GM21619 (cell line): ENCODE measurements at regions not wholly inside any gene's neighbourhood (a gene's known extent, or its start where the extent isn't known, plus 50 kb on each side); places are given as distances from the start of the nearest gene placed in this dataset.

Experiments used
- ATAC-seq: cut with Tn5 transposase; IDR thresholded peaks from one replicate; pipeline ENCODE4 v1.9.1; 2021; ENCODE audit not compliant: unreplicated experiment

DNA sequence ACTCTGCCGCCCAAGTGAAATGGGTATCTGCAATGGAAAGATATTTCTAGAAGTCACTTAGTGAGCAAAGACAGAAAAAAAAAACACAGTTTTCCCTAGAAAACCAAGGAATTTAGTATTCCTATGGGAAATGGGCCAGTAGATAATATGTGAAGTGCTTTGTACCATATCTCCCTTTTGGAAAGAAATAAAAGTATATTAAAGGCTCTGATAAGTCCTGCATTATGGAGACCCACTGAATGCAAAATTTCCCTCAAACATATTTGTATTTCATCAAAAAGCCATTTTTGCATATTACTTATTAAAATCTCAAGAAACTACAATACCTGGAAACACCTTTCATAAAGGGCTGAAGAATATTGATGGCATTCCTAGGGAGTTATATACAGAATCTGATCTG, 51.6 kb upstream of the DYNLRB2 start:
- ATAC-seq = no peak

DNA sequence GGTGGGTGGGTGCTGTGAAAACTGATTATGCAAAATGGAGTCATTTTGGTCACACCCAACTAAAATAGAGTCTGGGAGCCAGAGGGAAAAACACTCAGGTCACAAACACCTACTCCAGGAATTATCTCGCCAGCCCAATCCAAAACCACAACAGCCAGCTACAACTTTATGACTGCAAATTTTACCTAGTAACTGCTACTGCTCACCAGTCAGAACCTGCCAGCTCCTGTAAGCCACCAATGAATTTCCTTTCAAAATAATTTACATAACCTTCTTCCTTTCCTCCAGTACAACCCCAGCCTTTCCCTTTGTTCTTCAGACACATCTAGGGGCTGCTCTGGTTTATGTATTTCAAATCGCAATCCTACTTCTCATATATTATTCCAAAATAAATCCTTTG, 52.6 kb upstream of the DYNLRB2 start:
- no peak for ATAC-seq

DNA sequence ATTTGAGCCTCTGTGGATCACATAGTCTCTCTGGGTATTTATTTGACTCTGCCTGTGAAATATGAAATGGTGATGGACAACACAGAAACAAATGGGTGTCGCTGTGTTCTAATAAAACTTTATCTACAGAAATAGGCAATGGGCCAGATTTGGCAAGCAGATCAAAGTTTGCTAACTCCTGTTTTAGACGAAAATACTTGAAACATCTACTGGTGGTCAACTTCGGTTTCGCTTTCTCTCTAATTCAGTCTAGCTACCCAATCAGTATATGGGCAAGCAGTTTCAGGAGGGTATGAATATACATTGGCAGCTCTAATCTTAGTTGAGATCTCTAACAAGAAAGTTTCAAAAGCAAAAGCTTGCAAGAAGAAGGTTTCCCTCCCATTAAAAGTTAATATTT, 60.1 kb upstream of the DYNLRB2 start:
- peak; percentile 87 for ATAC-seq

DNA sequence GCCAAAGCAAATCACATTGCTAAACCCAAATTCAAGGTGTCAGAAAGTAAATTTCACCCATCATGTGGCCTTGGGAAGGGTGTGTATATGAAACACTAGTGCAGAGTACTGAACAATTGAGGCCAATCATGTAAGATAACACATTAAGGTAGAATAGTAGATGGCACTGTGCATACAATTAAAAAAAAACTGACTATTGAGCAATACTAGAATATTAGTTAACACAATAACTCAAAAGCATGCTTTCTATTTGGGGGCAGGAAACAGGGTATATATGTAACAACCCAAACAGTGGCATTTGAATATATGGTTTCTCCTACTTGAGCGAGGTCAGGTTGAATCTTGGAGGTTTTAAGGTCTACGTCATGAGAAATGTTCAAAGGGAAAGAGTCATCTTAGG, 63.0 kb upstream of the DYNLRB2 start:
- ATAC-seq = no peak

DNA sequence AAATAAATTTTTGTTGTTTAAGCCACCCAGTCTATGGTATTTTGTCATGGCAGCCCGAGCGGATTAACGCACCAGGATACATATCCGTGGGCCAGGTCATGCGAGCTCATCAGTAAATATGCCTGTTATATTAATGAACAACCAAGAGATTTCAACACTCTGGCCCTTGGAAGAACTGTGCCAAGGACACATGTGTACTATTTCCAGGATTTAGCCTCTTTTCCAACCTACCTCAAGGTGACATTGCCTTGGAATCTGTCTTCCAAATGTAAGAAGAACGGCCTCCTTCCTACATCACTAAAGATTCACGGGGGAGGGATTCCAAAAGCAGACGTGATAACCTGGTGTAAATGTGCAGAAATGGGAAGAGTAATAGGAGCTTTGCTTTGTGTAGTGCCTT, 72.8 kb upstream of the DYNLRB2 start:
- no peak for ATAC-seq

DNA sequence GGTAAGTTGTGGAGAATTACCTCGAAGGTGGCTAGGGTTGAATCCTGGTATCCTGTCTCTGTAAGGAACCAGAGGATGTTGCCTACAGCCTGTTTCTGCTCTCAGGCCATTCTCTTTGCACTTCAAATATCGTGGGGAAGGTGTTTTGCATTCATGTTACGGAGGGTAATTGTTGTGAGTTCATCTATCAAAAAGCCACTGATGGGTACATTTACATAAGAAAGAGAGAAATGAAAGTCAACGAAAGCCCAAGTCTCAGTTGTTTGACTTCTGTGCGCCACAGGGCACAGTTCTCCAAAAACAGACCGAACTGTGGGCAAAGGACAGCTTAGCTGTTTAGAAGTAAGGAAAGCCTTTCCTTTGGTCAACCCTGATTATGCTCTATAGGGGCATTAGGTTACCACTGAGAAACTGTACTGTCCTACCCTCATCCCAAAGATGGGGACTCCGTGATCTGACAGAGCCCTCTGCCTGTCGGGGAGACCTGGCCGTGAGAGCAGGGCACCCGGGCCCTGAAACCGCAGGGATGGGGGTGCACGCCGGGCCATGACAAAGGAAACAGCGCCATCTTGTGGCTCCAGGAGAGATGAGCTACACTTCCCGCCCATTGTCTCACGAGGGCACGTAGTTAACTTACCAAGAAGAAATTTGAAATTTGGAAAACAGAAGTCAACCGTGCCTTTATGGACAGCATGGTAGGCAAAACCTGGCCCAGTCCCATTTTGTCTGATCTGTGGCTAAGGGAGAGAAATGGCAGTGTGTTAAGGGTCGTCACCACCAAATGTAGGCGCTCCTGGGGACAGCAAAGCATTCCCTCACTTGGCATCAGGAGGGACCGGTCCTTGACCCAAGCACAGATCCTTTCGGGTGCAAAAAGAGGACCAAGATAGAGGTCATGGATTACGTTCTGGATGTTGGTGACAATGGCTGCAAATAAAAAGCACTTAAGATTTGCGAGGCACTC, 74.5 kb upstream of the DYNLRB2 start:
- peak; percentile 75 for ATAC-seq

DNA sequence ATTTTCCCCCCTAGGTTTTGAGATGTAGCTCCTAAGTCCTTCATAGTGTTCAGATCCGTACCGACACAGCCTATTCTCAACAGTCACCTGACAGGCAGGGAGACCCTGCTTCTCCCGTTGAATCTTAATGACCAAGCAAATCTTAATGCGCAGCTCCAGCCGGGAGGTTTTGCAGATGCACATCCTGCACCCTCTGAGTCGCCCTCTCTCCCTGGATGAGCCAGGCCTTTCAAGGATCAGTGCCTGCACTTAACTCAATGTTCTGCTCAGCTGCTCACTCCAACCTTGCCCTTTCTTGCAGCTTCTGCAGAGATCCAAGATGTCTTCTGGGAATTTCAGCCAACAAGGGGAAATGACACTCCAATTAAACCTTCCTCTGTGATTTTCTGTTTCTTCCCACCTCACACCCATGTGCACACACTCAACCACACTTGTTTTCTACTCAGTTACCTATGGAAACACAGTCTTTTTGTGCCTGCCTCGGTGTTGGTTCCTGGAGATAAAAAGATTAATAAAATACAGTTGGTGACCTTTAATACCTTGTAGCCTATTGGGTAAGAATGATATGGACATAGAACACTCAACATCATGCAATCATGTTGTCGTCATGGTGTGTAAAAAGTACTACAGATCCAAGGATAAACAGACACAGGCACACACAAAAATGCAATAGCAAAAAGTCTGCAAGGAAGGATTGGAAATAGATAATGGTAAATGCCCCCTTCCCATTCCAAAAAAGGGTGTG, 76.9 kb upstream of the DYNLRB2 start:
- no peak for ATAC-seq

DNA sequence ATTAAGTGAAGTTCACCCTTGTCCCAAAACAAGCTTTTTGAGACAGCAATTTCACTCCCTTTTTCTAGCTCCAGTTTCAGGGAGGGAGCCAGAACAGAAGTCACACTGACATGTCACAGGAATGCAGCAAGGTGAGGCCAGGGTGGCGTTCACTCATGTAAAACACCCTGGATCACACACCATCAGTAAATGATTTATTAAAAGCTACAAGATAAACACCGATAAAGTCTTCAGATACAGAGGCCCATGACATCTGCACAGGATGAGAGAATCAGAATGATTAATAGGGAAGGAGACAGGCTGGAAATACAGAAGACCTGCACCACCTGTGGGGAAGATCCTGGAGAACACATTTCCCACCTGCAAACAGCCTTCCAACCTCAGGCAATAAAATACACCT, 77.5 kb upstream of the DYNLRB2 start:
- no peak for ATAC-seq

DNA sequence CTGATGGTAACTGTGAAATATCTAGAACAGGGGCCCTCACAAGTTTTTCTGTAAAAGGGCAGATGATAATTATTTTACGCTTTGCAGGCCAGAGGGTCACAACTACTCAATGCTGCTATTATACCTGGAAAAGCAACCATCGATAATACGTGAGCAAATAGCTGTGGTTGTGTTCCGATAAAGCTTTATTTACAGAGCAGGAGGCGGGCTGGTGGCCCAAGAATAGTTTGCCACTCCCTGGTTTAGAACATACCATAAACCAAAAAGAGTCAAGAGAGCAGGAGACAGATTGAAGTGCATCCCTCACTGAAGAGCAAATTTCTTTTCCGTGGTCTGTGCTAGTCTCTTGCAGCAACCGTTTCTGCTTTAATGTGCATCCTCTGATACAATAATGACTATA, 77.9 kb upstream of the DYNLRB2 start:
- ATAC-seq = no peak

DNA sequence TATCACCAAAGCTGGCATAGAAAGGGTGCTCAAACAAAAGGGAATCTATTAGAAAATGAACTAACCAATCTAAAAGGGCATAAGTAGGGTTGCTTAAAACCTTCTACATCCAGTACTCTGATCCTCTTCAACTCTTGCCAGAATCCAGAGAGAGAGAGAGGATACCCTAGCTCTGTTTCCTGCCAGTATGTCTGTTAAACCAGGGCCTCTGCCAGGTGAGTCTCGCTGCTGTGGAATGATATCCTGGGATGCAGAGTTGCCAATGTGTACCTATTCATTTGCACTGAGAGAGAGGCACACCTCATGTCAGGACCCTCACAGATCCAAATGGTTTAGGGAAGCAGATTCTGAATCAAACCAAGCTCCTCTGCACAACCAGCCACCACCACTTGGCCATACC, 79.8 kb upstream of the DYNLRB2 start:
- ATAC-seq = no peak

DNA sequence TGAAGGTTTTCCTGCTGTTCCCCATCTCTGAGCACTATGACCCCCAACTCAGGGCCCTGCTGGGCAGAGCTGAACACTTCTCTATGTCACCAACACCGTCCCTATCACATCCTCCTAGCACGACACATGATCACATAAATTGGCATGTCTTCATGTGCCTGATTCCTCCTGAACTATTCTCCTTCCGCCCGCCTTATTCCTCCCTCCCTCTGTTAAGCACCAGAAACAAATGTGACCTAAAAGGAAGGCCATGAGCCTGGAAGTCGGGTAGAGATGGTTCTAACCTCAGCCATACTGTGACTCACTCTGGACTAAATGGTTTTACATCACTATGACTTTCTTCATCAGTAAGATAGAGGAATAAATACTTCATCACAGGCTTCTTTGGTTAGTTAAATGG, 80.8 kb upstream of the DYNLRB2 start:
- no peak for ATAC-seq

DNA sequence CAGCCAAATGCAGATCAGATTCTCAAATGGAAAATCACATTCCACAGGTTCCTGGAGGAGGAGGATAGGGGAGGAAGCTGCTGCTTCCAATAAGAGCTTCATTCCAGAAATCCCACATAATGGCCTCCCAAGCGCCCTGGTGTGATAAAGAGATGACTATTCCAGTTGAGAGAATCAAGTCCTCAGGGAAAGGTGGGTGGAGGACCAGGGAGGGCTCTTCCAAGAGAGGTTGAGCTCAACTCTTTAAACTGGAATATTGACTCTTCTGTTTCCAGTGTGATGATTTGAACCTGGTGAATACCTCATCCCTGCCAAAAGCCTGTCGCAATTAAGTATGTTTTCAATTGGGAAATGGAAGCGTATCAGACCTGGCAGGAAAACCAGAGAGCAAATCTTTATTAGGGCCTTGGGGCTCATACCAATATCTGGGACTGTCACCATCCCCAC, 81.4 kb upstream of the DYNLRB2 start:
- ATAC-seq = no peak

DNA sequence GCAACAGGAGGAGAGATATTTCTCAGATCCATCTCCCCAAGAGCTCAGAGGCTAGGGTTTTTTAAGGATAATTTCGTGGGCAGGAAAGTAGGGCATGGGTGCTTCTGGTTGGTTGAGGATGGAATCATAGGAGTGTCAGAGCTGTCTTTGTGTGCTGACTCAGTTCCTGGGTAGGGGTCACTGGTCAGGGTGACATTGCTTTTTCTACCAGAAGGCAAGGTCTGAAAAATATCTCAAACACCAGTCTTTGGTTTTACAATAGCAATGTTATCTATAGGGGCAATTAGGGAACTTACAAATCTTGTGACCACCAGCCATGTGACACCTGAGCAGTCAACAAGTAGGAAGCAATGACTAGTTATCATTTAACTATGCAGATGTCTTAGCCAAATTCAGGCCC, 82.9 kb upstream of the DYNLRB2 start:
- no peak for ATAC-seq

DNA sequence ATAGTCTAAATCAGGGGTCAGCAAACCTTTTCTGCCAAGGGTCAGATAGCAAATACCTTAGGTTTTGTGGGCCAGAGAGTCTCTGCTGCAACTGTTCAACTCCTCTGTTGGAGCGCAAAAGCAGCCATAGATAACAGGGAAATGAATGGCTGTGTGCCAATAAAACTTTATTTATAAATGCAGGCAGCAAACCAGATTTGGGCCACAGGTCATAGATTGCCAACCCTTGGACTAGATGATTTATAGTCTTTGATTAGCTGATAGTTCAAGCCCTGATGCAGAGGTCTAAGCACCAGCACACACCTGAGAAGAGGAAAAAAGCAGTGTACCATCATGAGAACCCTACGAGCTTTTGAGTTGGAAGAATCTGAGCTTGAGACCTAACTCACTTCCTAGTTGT, 86.0 kb upstream of the DYNLRB2 start:
- ATAC-seq = no peak

DNA sequence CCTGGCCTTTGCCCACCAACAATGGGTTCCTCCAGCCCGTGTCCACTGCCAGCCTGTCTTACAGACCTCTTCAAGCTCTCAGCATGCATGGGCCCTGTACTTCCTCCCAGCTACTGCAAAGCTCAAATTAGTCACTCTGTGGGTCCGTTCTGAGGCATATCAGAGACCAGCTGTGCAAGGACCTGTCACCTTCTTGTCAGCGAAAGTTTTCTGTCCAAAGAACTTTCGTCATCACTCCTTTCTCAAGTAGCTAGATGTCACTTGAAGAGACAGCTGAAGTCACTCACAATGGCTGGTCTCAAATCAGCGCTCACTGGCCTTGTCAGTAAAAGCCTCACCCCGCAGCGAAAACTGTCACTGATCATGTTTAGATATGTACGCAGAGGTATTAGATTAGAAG, 91.4 kb upstream of the DYNLRB2 start:
- ATAC-seq = no peak

DNA sequence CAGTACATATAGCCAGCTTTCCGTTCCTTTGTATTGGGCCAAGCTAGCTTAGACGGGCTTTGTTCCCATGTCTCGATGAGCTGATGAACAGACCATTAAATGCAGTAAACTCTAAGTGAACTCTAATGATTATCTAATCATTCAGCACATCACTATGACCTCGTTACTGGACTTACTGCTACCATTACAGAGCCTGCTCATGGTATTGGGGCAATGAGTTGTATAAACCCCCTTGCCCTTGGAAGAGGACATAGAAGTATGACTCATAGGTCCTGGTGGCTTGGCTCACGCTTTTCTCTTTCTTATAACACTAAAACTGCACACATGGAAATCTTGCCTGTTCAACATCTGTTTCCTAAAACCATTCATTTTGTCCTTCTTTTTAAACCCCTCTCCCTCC, 93.6 kb upstream of the DYNLRB2 start:
- ATAC-seq = no peak

DNA sequence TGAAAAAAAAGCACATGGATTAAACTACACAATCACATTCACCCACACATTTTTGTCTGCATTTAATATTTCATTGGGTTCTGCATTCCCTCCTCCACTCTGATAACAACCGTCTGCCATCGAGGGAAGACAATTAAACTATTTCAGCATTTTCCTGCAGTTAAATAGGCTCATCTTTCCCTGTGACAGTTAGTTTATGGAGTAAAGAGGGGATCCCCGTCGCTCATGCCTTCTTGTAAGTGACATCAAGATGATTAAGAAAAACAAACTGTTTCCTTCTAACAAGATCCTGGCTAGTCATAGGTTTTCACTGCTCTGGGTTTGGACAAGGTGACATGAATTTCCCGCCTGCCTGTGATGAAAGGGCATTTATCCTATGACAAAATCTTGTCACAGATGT, 98.0 kb upstream of the DYNLRB2 start:
- ATAC-seq = no peak

DNA sequence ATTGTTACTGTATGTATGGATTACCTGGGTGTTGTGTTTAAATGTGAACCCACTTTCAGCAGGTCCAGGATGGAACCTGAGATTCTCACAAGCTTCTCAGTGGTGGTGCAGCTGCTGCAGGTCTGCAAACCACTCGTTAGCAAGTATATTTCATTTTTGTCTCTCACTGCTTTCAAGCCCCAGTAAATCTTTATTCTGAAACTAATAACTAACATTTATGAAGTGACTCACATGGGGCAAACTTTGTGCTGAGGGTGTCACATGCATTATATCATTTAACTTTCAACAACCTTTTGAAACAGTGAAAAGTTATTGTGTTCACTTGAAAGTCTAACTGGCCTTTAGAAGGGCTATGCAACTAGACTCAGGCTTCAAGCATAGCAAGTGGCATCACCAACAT, 98.9 kb upstream of the DYNLRB2 start:
- ATAC-seq = peak; percentile 74

DNA sequence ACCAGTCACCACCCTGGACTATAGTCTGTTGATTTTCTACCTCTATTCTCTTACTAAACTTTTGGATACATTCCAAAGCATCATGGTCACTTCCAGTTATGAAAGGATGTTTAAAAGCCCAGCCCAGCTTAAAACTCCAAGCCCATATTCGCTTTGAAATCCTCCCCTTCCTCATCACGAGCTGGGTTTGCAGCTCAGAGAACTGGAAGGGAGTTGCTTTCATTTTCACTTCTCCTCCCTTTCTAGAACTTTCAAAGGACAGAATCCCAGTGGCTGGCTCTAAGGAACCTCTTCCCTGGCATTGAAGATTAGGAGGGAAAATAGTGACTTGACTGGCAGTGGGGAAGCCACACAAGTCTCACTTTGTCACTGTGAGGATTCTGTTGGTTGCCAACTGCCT, 100.1 kb upstream of the DYNLRB2 start:
- no peak for ATAC-seq

DNA sequence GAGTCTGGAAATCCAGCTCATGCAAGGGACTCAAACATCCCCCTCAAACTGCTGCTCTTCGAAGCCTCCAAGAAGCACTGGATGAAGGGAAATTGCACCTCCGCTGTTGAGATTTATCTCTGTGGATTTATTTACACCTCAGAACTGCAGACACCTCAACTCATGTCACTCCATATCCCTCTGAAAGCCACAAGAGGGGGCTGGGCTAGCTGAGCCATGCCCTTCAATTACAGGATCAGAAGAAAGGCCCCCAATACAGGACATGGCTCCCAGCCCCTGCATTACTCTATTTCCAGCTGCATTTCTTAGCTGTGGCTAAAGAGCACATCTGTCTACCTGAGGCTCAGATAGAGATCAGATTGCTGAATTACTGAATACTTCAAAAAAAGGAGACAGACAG, 103.1 kb upstream of the DYNLRB2 start:
- no peak for ATAC-seq

DNA sequence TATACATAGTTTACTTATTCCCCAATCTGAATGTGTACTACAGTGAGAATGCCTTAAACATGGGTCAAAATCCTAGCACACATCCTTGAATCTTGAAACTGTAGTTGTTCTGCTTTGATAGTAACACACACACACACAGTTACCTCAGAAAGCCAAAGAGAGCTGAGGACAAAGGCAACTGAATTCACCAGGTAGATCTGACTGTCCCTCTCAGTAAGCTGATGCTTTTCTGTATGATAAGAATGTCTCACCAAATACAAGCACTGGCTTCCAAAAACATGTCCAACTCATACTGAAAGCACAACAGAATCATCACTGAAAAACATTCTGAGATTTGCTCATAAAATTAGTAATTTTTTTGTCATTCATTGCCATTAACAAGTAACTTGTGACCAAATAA, 104.3 kb upstream of the DYNLRB2 start:
- no peak for ATAC-seq

DNA sequence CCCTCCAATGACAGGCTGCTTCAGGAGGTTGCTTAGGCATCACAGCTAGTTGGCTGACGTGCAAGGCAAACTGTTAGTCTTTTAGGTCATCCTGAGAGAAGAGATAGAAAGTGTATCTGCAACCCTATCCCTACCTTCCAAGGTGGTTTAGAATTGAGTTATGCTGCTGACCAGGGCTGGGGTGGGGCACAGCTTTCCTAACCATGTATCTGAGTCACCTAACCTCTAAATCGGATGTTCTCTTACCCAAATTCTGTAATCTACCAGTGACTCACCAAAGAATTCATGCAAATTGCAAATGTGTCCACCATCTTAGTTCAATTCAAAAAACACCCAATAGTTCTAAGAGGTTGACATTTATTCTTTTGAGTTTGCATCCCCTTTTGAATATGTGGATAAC, 107.2 kb upstream of the DYNLRB2 start:
- ATAC-seq = no peak
